GM21390 (cell line): ENCODE measurements at regions not wholly inside any gene's neighbourhood (a gene's known extent, or its start where the extent isn't known, plus 50 kb on each side); places are given as distances from the start of the nearest gene placed in this dataset.

ENCODE experiments used
- ATAC-seq: cut with Tn5 transposase; IDR thresholded peaks from one replicate; pipeline ENCODE4 v1.9.1; 2021; ENCODE audit not compliant: unreplicated experiment

GRCh38 chr14:61110316-61111082, 129.5 kb downstream of the SLC38A6 start:
- no peak for ATAC-seq

GRCh38 chr14:61109288-61109687, 128.2 kb downstream of the SLC38A6 start:
- no peak for ATAC-seq

- ATAC-seq, result no peak
Measured at GRCh38 chr14:61108496-61109141, 127.6 kb downstream of the SLC38A6 start.

- ATAC-seq, result no peak
Measured at GRCh38 chr14:61107869-61108493, 126.9 kb downstream of the SLC38A6 start.

GRCh38 chr14:61106959-61107641, 126.1 kb downstream of the SLC38A6 start:
- ATAC-seq, result no peak

GRCh38 chr14:61106271-61106958, 125.4 kb downstream of the SLC38A6 start:
- no peak for ATAC-seq

DNA sequence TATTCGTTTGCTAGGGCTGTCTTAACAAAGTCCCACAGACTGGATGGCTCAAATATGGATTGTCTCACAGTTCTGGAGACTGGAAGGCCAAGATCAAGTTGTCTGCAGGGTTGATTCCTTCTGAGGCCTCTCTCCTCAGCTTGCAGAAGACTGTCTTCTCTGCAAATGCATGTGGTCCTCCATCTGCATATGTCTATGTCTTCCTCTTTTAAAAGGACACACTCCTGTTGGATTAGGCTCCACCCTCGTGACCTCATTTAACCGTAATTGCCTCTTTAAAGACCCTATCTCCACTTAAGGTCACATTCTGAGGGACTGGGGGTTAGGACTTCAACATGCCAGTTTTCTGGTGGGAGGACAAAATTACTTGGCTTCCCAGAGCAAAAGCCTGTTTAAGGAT, 123.3 kb downstream of the SLC38A6 start:
- ATAC-seq, result no peak

DNA sequence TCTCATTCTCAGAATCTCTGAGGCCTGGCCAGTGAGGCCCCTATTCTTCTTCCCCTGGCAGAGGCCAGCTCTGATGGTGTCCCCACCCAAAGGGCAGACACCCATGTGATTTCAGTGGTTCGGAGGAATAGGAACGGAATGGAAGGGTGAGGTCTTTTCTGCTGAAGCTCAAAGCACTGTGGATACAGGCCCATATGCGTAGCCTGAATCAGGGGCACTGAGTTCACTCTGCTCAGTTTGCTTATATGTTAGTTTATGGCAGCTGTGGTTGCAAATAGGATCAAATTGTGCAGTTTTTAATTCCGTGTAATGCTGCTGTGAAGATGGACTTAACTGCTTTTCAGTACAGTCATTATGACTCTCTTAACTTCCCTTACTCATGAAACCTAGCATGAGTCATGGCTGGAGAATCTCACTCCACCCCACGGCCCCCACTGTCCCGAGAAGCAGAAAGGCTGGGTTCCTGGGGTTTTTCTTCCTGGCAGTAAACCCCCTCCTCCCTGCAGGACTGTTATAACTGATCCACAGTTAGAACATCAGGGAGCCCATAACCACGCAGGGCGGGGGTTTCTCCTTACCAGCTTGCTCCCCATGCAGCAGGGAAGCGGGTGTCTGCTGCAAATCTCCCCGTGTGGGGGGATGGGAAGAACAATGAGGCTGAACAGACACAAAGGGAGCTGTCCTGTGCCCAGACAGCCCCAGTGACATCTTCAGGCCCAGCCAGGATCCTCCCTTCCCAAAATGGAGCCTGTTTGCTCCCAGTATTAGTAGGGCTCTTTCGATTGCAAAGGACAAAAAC, 122.7 kb downstream of the SLC38A6 start:
- ATAC-seq, result peak; percentile 72

DNA sequence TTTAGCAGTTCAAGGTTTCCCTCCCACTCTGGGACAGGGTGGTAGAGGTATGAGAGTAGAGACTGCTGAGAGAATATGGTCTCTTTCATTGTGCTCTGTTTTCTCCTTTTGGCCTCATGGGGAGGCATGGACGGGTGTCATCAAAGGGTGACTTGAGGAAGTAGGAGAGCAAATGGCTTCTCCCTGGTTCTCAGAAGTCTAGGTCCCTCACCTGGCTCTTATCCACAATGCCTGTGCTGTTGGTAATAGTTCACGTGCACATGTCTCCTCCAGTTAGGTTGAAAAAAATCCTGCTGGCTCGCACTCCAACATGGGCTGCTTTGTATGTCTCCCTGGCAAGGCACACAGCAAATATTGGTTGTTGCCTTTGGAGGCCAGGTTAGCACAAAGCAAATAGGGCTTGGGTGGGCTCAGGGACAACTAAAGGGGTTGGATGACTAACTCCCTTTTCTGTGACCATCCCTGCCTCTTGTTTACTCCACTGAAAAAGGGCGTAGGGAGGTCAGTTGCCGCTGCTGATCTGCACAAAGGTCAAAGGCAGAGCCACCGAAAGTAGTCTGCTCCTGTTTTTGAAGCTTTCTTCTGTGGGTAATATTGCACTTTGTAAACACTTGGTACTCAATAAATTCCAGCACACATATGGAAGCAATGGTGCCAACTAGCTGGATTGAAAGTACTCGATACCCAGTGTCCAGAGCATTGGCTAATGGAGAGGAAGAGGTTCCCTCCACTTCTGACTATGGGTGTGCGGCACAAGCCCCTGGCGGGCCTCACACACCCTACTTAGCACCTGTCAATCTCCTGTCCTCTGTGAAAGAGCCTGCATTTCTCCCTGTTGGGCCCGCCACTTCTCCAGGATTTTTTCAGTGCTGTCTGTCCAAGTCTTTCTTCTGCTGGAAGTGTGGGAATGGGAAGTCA, 121.8 kb downstream of the SLC38A6 start:
- no peak for ATAC-seq
